IPS-NIHi7 (cell line): ENCODE measurements at regions not wholly inside any gene's neighbourhood (a gene's known extent, or its start where the extent isn't known, plus 50 kb on each side); places are given as distances from the start of the nearest gene placed in this dataset.

Experiments
- DNase-seq: peaks from one replicate; pipeline ENCODE4 v3.0.0; 2012; ENCODE audit warnings: mixed read lengths; ENCODE audit errors: extremely low spot score

DNA sequence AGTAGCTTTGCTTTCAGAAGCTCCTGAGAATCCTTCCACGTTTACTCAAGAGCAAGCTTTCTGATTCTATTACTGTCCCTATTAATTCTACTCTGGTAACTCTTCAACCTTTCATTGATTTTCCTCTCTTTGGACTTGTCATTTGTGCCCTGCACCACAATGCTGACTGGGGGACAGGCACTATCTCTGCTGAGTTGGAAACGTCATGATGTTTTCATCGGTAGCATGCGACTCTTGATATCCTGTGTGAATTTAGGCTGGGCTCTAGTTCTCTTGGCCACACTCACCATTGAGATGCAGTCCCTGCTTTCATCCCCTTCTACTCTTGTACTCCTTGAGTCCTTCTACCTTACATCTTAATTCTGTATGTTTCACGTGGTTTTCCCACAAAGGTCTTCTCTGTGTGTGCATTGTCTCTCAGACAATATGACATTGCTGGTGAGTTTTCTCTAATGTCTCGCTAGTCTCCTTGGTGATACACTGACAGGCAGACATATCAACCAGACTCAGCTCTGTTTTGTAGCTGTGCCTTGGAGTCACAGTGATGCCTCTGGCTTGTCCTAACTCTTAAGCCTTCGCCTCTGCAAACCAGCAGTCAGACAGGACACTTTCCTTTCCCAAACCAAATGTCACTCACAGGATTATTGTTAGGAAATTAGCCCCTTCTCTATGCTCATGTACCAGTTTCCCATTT is 223.6 kb upstream of the ADGRL2 start:
- no peak for DNase-seq

DNA sequence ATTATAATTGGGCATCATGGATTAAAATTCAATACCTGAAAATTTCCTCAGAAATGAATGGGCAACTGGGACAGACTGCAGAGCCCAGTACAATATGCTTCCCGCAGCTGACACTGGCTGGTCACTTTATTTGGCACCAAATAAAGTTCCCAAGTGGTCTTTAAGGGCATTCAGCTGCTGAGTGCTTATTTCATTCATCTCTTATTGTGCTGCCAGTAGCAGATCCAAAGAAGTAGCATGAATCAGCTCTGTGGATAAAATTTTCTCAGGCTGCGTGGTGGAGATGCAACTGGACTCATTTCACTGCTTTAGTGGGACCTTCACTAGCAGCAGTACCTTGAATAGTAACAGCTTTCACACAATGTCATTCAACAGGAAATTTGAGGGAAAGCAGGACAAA is 226.3 kb upstream of the ADGRL2 start:
- no peak for DNase-seq

DNA sequence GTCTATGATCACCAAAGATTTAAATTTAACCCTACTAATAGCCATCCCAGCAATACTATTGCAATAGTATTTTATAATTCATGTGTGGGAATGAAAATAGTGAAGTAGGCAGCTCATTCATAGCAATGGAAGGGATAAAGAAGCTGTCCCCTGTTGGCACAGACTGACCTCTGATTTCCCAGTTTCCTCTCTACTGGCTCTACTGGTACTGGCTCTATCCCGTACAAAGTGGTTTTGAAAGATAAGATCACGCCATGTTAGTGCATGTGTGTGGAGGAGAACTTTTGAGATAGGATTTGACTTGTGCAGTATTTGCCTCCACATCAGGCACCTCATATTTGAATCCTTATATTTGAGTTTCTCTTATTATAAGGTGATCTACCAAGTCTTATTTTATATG is 227.3 kb upstream of the ADGRL2 start:
- DNase-seq, result no peak

- no peak for DNase-seq
Observed at GRCh38 chr1:81571946-81572345, 228.8 kb upstream of the ADGRL2 start.

DNA sequence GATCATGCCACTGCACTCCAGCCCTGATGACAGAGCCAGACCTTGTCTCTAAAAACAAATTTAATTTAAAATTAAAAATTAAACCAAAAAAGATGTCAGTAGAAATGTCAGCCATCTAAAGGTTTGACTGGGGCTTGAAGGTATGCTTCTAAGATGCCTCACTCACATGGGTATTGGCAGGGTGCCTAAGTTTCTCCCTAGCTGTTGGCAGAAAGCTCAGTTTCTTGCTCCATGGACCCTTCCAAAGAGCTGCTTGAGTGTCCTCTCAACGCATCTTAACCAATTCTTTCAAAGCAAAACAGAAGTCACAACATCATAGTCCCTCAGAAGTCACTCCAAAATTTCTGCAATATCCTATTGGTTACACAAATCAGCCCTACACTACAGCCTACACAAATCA is 231.0 kb upstream of the ADGRL2 start:
- DNase-seq, result no peak

- DNase-seq, result no peak
Observed at GRCh38 chr1:81563632-81564031, 237.1 kb upstream of the ADGRL2 start.

DNA sequence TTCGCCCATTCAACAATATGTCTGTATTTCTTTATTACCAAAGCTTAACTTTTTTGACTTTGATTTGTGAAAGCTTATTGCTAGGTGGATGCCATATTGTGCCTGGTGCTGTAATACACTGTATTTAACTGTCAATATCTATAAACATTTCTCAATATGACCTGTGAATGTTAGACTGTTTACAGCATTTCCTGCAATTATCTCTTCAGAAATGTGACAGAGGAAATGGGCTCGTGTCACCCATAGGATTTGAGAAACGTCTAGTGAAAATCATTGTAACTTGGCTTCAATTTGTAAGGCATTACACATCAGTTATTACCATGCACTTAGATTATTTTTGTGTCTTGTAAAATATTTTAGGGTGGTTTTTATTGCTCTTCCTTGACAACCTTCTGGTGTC is 237.8 kb upstream of the ADGRL2 start:
- no peak for DNase-seq

GRCh38 chr1:81560629-81561028 is 240.1 kb upstream of the ADGRL2 start:
- DNase-seq, result no peak

- no peak for DNase-seq
Observed at GRCh38 chr1:81559662-81560350, 240.9 kb upstream of the ADGRL2 start.

- DNase-seq, result no peak
Observed at GRCh38 chr1:81558291-81559076, 242.2 kb upstream of the ADGRL2 start.

GRCh38 chr1:81556968-81557367 is 243.8 kb upstream of the ADGRL2 start:
- no peak for DNase-seq

GRCh38 chr1:81554534-81554933 is 246.2 kb upstream of the ADGRL2 start:
- DNase-seq, result no peak

DNA sequence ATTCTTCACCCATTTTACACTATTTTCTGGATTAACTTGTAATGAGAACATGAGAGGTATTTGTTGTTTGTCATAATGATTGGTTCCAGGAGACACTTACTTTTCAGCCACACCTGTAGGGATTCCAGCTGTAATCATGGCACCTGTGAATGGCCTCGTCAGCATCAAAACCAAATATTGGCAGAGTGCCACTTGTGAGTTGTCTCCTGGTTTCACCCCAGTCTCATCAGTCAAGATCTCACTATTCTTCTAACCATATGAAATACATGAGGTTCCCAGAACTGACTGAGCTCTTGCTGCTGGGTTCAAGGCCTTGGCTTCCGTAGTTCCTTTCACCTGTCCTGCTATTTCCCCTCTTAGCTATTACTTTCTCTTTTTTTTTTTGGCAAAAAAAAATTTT is 246.6 kb upstream of the ADGRL2 start:
- DNase-seq, result no peak

- DNase-seq, result no peak
Observed at GRCh38 chr1:81553503-81553902, 247.2 kb upstream of the ADGRL2 start.

- no peak for DNase-seq
Observed at GRCh38 chr1:81551946-81552345, 248.8 kb upstream of the ADGRL2 start.

DNA sequence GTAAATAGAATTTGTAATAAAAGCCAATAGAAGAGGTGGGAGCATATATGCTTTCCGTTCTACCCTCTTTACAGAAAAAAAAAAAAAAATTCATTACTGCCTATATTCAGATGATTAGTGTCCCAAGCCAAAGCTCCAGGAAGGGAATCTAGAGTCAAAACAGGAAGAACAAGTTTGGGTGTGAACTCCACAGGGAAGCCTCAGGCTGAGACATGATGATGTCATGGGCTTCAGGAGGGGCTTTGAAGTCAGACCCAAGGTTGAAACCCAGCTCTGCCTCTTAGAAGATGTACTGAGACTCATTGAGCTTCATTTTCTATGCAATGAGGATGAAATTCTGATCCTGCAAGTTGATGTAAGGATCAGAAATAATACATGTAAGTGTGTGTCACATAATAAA is 250.0 kb upstream of the ADGRL2 start:
- peak; percentile 40 for DNase-seq

GRCh38 chr1:81549588-81550127 is 251.1 kb upstream of the ADGRL2 start:
- DNase-seq, result peak; percentile 53

DNA sequence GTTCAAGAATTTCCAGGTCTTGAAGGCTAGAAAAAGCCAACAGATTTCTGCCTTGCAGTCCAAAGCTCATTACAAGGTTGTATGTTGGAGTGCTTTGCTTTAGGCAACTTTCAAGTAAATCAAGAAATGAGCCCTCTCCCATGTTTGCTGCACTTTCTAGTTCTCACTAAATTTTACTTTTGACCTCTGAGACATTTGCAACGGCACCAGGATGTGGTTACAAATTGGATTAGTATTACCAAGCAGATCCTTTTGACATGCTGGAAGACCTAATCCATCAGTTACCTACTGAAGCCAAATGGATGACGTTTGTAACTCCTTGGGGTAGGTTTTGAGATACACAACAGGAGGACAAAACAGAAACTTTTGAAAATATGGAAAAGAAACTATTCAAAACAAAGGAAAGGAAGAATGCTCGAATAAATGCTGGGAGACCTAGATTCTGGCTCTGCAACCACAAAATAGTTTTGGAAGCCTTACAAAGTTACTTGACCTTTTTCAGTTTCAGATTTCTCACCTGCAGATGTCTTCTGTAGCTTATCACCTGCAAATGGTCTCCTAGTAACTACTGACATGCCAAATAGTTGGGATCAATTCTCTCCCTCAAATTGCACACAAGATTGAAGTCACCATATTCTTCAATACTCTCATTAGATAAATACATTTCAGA is 251.7 kb upstream of the ADGRL2 start:
- DNase-seq, result no peak

- DNase-seq, result no peak
Observed at GRCh38 chr1:81547912-81548303, 252.8 kb upstream of the ADGRL2 start.

- DNase-seq, result peak; percentile 36
Observed at GRCh38 chr1:81547261-81547911, 253.3 kb upstream of the ADGRL2 start.

GRCh38 chr1:81545734-81546133 is 255.0 kb upstream of the ADGRL2 start:
- no peak for DNase-seq
